ENCODE measurements at regions not wholly inside any gene's neighbourhood (a gene's known extent, or its start where the extent isn't known, plus 50 kb on each side); places are given as distances from the start of the nearest gene placed in this dataset.

DNA sequence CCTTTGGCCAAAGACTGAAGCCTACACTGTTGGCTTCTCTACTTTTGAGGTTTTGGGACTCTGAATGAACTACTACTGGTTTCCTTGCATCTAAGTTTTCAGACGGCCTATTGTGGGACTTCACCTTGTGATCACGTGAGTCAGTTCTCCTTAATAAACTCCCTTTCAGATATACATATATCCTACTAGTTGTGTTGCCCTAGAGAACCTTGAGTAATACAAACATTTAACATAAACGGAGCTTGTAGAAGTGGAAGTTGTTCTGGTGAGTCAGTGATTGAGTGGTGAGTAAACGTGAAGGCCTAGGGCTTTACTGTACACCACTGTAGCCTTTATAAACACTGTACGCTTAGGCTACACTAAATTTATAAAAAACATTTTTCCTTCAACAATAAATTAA, 107.2 kb upstream of the CDH2 start:
- TF ChIP-seq EZH2 (IDR thresholded peaks at IDR 0.05; ENCODE audit: borderline replicate concordance, low read length): no peak
- TF ChIP-seq, protein P1, sequence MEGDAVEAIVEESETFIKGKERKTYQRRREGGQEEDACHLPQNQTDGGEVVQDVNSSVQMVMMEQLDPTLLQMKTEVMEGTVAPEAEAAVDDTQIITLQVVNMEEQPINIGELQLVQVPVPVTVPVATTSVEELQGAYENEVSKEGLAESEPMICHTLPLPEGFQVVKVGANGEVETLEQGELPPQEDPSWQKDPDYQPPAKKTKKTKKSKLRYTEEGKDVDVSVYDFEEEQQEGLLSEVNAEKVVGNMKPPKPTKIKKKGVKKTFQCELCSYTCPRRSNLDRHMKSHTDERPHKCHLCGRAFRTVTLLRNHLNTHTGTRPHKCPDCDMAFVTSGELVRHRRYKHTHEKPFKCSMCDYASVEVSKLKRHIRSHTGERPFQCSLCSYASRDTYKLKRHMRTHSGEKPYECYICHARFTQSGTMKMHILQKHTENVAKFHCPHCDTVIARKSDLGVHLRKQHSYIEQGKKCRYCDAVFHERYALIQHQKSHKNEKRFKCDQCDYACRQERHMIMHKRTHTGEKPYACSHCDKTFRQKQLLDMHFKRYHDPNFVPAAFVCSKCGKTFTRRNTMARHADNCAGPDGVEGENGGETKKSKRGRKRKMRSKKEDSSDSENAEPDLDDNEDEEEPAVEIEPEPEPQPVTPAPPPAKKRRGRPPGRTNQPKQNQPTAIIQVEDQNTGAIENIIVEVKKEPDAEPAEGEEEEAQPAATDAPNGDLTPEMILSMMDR (conservative IDR thresholded peaks at IDR 0.05 in 1 of 2, IDR thresholded peaks at IDR 0.05 in 1 of 2; ENCODE audit: extremely low read depth in 1 of 2, insufficient read depth in 1 of 2, low read depth in 1 of 2, low read length in 2 of 2): no peak

Data from mammary epithelial cell (primary cell).